K562 (cell line): ENCODE measurements at regions not wholly inside any gene's neighbourhood (a gene's known extent, or its start where the extent isn't known, plus 50 kb on each side); places are given as distances from the start of the nearest gene placed in this dataset.

Source experiments
- ATAC-seq: fragments of 200-7000 bp; cut with Tn5 transposase; 3 replicates; pipeline ENCODE4 v1.9.1; 2020; ENCODE audit warnings: moderate library complexity
- BruUV-seq: library from RNA; stranded (reverse); fragments of 400-500 nt; replicated peaks from 2 replicates; lab custom pipeline; 2021; lab: Mats Ljungman, UMichigan
- CTCF ChIA-PET: fragments of 300-600 bp; formaldehyde crosslinking; extraction: SDS; loops from one replicate; lab custom pipeline; 2021; ENCODE audit warnings: low intra/inter-chr PET ratio; lab: Yijun Ruan, JAX
- POLR2A ChIA-PET: fragments of 300-600, 350-650 bp; sonication (Branson Sonifier 250); formaldehyde crosslinking; extraction: SDS; loops from one replicate; lab custom pipeline; 2021; ENCODE audit warnings: antibody characterized with exemption, inconsistent platforms; lab: Yijun Ruan, JAX
- DNase-seq, 4 experiments: peaks; one replicate each; pipeline versions ENCODE4 v3.0.0 to v3.0.0-alpha.2; 2011 to 2018; ENCODE audit warnings: low spot score in 3 of 4, mixed read lengths in 3 of 4; ENCODE audit errors: extremely low read depth in 1 of 4
- FAIRE-seq: peaks from 2 replicates; lab custom pipeline; 2011; peaks lifted over from hg19 to GRCh38; lab: Jason Lieb, UNC
- H2AFZ ChIP-seq: 2 replicates; pipeline ENCODE4 v1.6.0; 2011; ENCODE audit warnings: low read depth, low read length, control low read depth, inconsistent platforms
- H3K27ac ChIP-seq: fragments of 200-600 bp; 3 replicates; pipeline ENCODE4 v1.8.0; 2011; ENCODE audit warnings: low read depth, mild to moderate bottlenecking, control low read depth, inconsistent platforms, low read length, moderate library complexity, mixed read lengths; ENCODE audit errors: extremely low read depth
- H3K27me3 ChIP-seq, 2 experiments: fragments of 300-600 bp in 1 of 2; 2 replicates in 1 of 2; 3 replicates in 1 of 2; pipeline versions ENCODE4 v1.6.0 to v1.8.0; 2011; ENCODE audit warnings: inconsistent platforms in 2 of 2, low read length in 2 of 2, mild to moderate bottlenecking in 1 of 2, mixed read lengths in 1 of 2, moderate library complexity in 1 of 2; ENCODE audit not compliant: control insufficient read depth in 2 of 2, insufficient read depth in 2 of 2
- H3K36me3 ChIP-seq: fragments of 300-600 bp; 3 replicates; pipeline ENCODE4 v1.8.0; 2011; ENCODE audit warnings: mild to moderate bottlenecking, low read length, inconsistent platforms; ENCODE audit not compliant: control insufficient read depth, insufficient read depth
- H3K4me1 ChIP-seq, 2 experiments: fragments of 200-600 bp in 1 of 2; replicated peaks in 1 of 2; 2 replicates in 1 of 2; 3 replicates in 1 of 2; pipeline versions ENCODE4 v1.5.1 to v1.8.0; 2011; ENCODE audit warnings: inconsistent platforms in 2 of 2, low read length in 2 of 2, mild to moderate bottlenecking in 1 of 2, mixed read lengths in 1 of 2, moderate library complexity in 1 of 2; ENCODE audit not compliant: control insufficient read depth in 2 of 2, insufficient read depth in 2 of 2
- H3K4me2 ChIP-seq: 2 replicates; pipeline ENCODE4 v1.6.1; 2011; ENCODE audit warnings: low read length, control low read depth, inconsistent platforms, mixed read lengths; ENCODE audit not compliant: insufficient read depth
- H3K4me3 ChIP-seq: fragments of 200-600 bp; sonication (generic), shearing (Covaris generic); 2 replicates; pipeline ENCODE4 v1.5.1; 2016; ENCODE audit warnings: control low read depth, inconsistent platforms
- H3K79me2 ChIP-seq: fragments of 200-600 bp; 3 replicates; pipeline ENCODE4 v1.8.0; 2011; ENCODE audit warnings: low read length, inconsistent platforms; ENCODE audit not compliant: control insufficient read depth, insufficient read depth
- H3K9ac ChIP-seq, 2 experiments: 2 replicates each; pipeline versions ENCODE4 v1.6.0 to v1.6.1; 2011; ENCODE audit warnings: low read depth in 2 of 2, low read length in 2 of 2, control low read depth in 1 of 2, inconsistent platforms in 1 of 2, mild to moderate bottlenecking in 1 of 2, mixed read lengths in 1 of 2; ENCODE audit not compliant: insufficient read depth in 1 of 2
- H3K9me1 ChIP-seq: one replicate; pipeline ENCODE4 v1.6.0; 2011; ENCODE audit warnings: inconsistent platforms, mild to moderate bottlenecking, low read length, moderate library complexity; ENCODE audit not compliant: control insufficient read depth, insufficient read depth
- H3K9me3 ChIP-seq: replicated peaks from 2 replicates; pipeline ENCODE4 v1.5.1; 2011; ENCODE audit warnings: low read depth, low read length, inconsistent platforms; ENCODE audit not compliant: control insufficient read depth, insufficient read depth
- H4K20me1 ChIP-seq: replicated peaks from 2 replicates; pipeline ENCODE4 v1.6.1; 2011; ENCODE audit warnings: low read length, inconsistent platforms, mixed read lengths; ENCODE audit not compliant: control insufficient read depth, insufficient read depth
- CCAR2 ChIP-seq: fragments of 200-400 bp; formaldehyde crosslinking; IDR thresholded peaks from 2 replicates; pipeline ENCODE4 v1.6.1; 2017; ENCODE audit warnings: mild to moderate bottlenecking, low read depth, low read length
- MBD2 ChIP-seq: sonication (generic); IDR thresholded peaks from 2 replicates; pipeline ENCODE4 v1.6.1; 2016; ENCODE audit warnings: low read depth, borderline replicate concordance
- PCBP1 ChIP-seq: fragments of 200-400 bp; formaldehyde crosslinking; IDR thresholded peaks from 2 replicates; pipeline ENCODE4 v1.6.1; 2018; ENCODE audit warnings: mild to moderate bottlenecking, low read depth, low read length; ENCODE audit not compliant: poor library complexity, severe bottlenecking
- RBFOX2 ChIP-seq: fragments of 200-400 bp; formaldehyde crosslinking; IDR thresholded peaks from 2 replicates; pipeline ENCODE4 v1.6.1; 2017; ENCODE audit warnings: low read depth, mild to moderate bottlenecking, low read length, moderate library complexity
- RBM34 ChIP-seq: fragments of 200-400 bp; formaldehyde crosslinking; IDR thresholded peaks from 2 replicates; pipeline ENCODE4 v1.6.1; 2018; ENCODE audit warnings: low read length, borderline replicate concordance; ENCODE audit not compliant: insufficient read depth
- SMARCA4 ChIP-seq: fragments of 450-650 bp; IDR thresholded peaks from 2 replicates; pipeline ENCODE4 v1.6.1; 2016
- TCF3 ChIP-seq: sonication (generic); formaldehyde crosslinking; IDR thresholded peaks from 2 replicates; pipeline ENCODE4 v1.4.0; 2020; ENCODE audit warnings: mild to moderate bottlenecking, missing genetic modification reagents
- TCF7 ChIP-seq: sonication (generic); IDR thresholded peaks from 2 replicates; pipeline ENCODE4 v1.6.1; 2016; ENCODE audit warnings: antibody characterized with exemption, borderline replicate concordance
- YBX1 ChIP-seq: fragments of 450-650 bp; IDR thresholded peaks from 2 replicates; pipeline ENCODE4 v1.7.1; 2016; ENCODE audit warnings: mild to moderate bottlenecking
- ZNF282 ChIP-seq: sonication (generic); formaldehyde crosslinking; IDR thresholded peaks from 2 replicates; pipeline ENCODE4 v1.8.1; 2023; ENCODE audit warnings: missing genetic modification reagents
- ZNF41 ChIP-seq: fragments of 250-450 bp; sonication (Bioruptor Pico); conservative IDR thresholded peaks from 2 replicates; pipeline ENCODE4 v1.4.0; 2020; ENCODE audit warnings: mild to moderate bottlenecking
- in situ Hi-C: fragments of 300-500 bp; cut with MboI; formaldehyde crosslinking; loops from 4 replicates; pipeline ENCODE4 v1.15.0; 2018; ENCODE audit warnings: inconsistent platforms, mixed read lengths
- intact Hi-C: fragments of 100-400 bp; cut with micrococcal nuclease; formaldehyde crosslinking; loops from 2 replicates; pipeline ENCODE4 v1.14.2; 2022
- TF ChIP-seq, protein P1 (sequence below), 2 experiments: IDR thresholded peaks; 2 replicates each; pipeline ENCODE4 v1.6.1; 2011; ENCODE audit warnings: borderline replicate concordance in 1 of 2, control low read depth in 1 of 2, low read depth in 1 of 2, low read length in 1 of 2, mild to moderate bottlenecking in 1 of 2, mixed read lengths in 1 of 2, moderate library complexity in 1 of 2; ENCODE audit not compliant: insufficient read depth in 1 of 2, insufficient read length in 1 of 2, poor library complexity in 1 of 2, severe bottlenecking in 1 of 2; ENCODE audit errors: extremely low read depth in 1 of 2
- TF ChIP-seq, protein P2 (sequence below): fragments of 450-650 bp; IDR thresholded peaks from 2 replicates; pipeline ENCODE4 v1.6.1; 2016
- TF ChIP-seq, protein P3 (sequence below): fragments of 250-450 bp; sonication (Bioruptor Pico); IDR thresholded peaks from 2 replicates; pipeline ENCODE4 v1.5.0; 2022; ENCODE audit warnings: mild to moderate bottlenecking
- TF ChIP-seq, protein P4 (sequence below): fragments of 200-400 bp; formaldehyde crosslinking; IDR thresholded peaks from 2 replicates; pipeline ENCODE4 v1.6.1; 2017; ENCODE audit warnings: mild to moderate bottlenecking, low read depth, low read length, moderate library complexity

DNA sequence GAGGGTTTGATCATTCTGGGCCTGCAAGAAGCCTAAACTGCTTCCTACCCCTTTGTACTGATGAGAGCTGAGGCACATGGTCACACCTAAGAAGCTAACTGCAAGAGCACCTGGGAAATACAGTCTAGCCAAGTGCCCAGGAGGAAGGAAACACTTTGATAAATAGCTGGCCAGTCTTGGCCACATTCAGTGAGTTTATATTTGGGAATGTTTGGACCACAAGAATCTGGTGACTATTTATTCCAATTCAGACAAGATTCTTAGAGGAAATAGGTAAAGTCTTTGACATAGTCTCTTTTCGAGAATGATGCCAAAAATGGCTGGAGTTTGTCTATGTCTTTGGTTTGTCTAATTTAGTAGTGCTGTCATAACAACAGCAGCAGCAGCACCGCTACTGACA, 213.6 kb downstream of the KIF20B start (continued):
- no peak for TF ChIP-seq RBM34
- TF ChIP-seq PCBP1: no peak
- TF ChIP-seq, protein P1, sequence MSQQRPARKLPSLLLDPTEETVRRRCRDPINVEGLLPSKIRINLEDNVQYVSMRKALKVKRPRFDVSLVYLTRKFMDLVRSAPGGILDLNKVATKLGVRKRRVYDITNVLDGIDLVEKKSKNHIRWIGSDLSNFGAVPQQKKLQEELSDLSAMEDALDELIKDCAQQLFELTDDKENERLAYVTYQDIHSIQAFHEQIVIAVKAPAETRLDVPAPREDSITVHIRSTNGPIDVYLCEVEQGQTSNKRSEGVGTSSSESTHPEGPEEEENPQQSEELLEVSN (IDR thresholded peaks at IDR 0.05; ENCODE audit: borderline replicate concordance in 1 of 2, extremely low read depth in 1 of 2, insufficient read depth in 1 of 2, insufficient read length in 1 of 2, low read depth in 1 of 2, low read length in 1 of 2, poor library complexity in 1 of 2, severe bottlenecking in 1 of 2): no peak
- TF ChIP-seq CCAR2: no peak

DNA sequence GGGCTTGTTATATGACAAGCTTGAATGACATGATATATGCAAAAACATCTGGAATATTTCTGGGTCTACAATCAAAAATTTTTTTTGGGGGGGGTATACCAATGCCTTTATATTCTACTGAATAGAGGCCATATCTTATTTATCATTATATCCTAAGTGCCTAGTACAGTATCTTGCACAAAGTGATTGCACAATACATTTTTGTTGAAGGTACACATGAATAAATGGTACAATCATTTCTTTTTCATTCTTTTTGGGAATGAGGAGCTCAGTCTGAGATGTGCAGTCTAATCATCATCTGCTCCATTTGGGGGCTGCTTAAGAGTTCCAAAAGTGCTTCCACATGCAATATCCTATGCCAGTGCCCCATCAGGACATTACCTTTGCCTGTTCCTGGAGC, 214.6 kb downstream of the KIF20B start:
- H3K4me1 ChIP-seq: no peaks in the 10 kb centered on the region
- intact Hi-C loops (no loop called here), in situ Hi-C loops (no loop called here)
- H3K36me3 ChIP-seq: no peaks in the 10 kb centered on the region
- no peaks in the 10 kb centered on the region for H4K20me1 ChIP-seq
- ChIA-PET CTCF (no interaction called here), POLR2A (no interaction called here)
- no peak overlapping the region for H3K27ac ChIP-seq
- no peak for FAIRE-seq
- H3K9me3 ChIP-seq: no peaks in the 10 kb centered on the region
- no peaks in the 10 kb centered on the region for H3K79me2 ChIP-seq
- H3K4me3 ChIP-seq: no peak overlapping the region
- no peaks in the 10 kb centered on the region for H3K27me3 ChIP-seq
- no peak for DNase-seq
- no peaks in the 10 kb centered on the region for H3K9me1 ChIP-seq
- no peak overlapping the region for H3K4me2 ChIP-seq
- no peak for ATAC-seq
- H2AFZ ChIP-seq: no peak overlapping the region
- H3K9ac ChIP-seq: no peak overlapping the region
- BruUV-seq: no TSS peak
- TF ChIP-seq SMARCA4 (no peak), TCF7 (no peak), RBFOX2 (no peak), MBD2 (no peak), ZNF41 (no peak), YBX1 (no peak), TCF3 (CRISPR knock-in tag) (no peak), ZNF282 (CRISPR knock-in tag) (no peak)
- TF ChIP-seq, protein P2, sequence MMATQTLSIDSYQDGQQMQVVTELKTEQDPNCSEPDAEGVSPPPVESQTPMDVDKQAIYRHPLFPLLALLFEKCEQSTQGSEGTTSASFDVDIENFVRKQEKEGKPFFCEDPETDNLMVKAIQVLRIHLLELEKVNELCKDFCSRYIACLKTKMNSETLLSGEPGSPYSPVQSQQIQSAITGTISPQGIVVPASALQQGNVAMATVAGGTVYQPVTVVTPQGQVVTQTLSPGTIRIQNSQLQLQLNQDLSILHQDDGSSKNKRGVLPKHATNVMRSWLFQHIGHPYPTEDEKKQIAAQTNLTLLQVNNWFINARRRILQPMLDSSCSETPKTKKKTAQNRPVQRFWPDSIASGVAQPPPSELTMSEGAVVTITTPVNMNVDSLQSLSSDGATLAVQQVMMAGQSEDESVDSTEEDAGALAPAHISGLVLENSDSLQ: no peak
- TF ChIP-seq, protein P3, sequence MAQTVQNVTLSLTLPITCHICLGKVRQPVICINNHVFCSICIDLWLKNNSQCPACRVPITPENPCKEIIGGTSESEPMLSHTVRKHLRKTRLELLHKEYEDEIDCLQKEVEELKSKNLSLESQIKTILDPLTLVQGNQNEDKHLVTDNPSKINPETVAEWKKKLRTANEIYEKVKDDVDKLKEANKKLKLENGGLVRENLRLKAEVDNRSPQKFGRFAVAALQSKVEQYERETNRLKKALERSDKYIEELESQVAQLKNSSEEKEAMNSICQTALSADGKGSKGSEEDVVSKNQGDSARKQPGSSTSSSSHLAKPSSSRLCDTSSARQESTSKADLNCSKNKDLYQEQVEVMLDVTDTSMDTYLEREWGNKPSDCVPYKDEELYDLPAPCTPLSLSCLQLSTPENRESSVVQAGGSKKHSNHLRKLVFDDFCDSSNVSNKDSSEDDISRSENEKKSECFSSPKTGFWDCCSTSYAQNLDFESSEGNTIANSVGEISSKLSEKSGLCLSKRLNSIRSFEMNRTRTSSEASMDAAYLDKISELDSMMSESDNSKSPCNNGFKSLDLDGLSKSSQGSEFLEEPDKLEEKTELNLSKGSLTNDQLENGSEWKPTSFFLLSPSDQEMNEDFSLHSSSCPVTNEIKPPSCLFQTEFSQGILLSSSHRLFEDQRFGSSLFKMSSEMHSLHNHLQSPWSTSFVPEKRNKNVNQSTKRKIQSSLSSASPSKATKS (CRISPR knock-in tag): no peak
- TF ChIP-seq, protein P4, sequence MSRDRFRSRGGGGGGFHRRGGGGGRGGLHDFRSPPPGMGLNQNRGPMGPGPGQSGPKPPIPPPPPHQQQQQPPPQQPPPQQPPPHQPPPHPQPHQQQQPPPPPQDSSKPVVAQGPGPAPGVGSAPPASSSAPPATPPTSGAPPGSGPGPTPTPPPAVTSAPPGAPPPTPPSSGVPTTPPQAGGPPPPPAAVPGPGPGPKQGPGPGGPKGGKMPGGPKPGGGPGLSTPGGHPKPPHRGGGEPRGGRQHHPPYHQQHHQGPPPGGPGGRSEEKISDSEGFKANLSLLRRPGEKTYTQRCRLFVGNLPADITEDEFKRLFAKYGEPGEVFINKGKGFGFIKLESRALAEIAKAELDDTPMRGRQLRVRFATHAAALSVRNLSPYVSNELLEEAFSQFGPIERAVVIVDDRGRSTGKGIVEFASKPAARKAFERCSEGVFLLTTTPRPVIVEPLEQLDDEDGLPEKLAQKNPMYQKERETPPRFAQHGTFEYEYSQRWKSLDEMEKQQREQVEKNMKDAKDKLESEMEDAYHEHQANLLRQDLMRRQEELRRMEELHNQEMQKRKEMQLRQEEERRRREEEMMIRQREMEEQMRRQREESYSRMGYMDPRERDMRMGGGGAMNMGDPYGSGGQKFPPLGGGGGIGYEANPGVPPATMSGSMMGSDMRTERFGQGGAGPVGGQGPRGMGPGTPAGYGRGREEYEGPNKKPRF: no peak
